ENCODE measurements at regions not wholly inside any gene's neighbourhood (a gene's known extent, or its start where the extent isn't known, plus 50 kb on each side); places are given as distances from the start of the nearest gene placed in this dataset.

DNA sequence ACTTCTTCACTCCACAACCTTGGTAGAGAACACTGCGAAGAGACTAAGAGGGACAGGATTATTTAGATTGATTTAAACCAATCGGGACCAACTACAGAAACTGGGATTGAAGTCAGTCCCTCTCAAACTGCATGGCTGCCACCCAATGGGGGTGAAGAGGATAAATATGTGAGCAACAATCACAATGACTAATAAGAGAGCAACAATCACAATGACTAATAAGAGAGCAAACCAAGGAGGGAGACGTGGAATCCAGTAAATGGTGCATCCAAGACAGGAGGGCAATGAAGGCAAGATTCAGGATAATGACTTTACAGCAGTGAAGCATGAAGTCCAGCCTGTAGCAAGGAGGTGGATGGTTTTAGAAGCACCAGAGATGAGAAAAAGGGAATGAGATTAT is 322.8 kb downstream of the TTLL7 start:
- TF ChIP-seq, protein P1, sequence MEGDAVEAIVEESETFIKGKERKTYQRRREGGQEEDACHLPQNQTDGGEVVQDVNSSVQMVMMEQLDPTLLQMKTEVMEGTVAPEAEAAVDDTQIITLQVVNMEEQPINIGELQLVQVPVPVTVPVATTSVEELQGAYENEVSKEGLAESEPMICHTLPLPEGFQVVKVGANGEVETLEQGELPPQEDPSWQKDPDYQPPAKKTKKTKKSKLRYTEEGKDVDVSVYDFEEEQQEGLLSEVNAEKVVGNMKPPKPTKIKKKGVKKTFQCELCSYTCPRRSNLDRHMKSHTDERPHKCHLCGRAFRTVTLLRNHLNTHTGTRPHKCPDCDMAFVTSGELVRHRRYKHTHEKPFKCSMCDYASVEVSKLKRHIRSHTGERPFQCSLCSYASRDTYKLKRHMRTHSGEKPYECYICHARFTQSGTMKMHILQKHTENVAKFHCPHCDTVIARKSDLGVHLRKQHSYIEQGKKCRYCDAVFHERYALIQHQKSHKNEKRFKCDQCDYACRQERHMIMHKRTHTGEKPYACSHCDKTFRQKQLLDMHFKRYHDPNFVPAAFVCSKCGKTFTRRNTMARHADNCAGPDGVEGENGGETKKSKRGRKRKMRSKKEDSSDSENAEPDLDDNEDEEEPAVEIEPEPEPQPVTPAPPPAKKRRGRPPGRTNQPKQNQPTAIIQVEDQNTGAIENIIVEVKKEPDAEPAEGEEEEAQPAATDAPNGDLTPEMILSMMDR (IDR thresholded peaks at IDR 0.05) = no peak
- no peak for TF ChIP-seq POLR2A (IDR thresholded peaks at IDR 0.05)
- no peak for TF ChIP-seq EP300 (IDR thresholded peaks at IDR 0.05)
